GM19035 (cell line): ENCODE measurements at regions not wholly inside any gene's neighbourhood (a gene's known extent, or its start where the extent isn't known, plus 50 kb on each side); places are given as distances from the start of the nearest gene placed in this dataset.

ENCODE experiments used
- ATAC-seq: cut with Tn5 transposase; IDR thresholded peaks from one replicate; pipeline ENCODE4 v1.9.1; 2021; ENCODE audit not compliant: unreplicated experiment

GRCh38 chr9:99392986-99393385 lies 170.9 kb downstream of the SEC61B start:
- no peak for ATAC-seq

GRCh38 chr9:99393993-99394392 lies 171.9 kb downstream of the SEC61B start:
- ATAC-seq = no peak

GRCh38 chr9:99398241-99398640 lies 176.2 kb downstream of the SEC61B start:
- ATAC-seq = no peak

- no peak for ATAC-seq
These were observed 177.4 kb downstream of the SEC61B start for GRCh38 chr9:99399474-99399873.

GRCh38 chr9:99400184-99400731 lies 178.2 kb downstream of the SEC61B start:
- ATAC-seq = no peak

GRCh38 chr9:99401680-99402504 lies 179.8 kb downstream of the SEC61B start:
- ATAC-seq = no peak

- ATAC-seq = no peak
These were observed 181.3 kb downstream of the SEC61B start for GRCh38 chr9:99403371-99403770.

GRCh38 chr9:99405359-99405758 lies 183.3 kb downstream of the SEC61B start:
- ATAC-seq = no peak

- no peak for ATAC-seq
These were observed 184.9 kb downstream of the SEC61B start for GRCh38 chr9:99406939-99407338.

GRCh38 chr9:99411068-99411467 lies 189.0 kb downstream of the SEC61B start:
- ATAC-seq = no peak

GRCh38 chr9:99411479-99412115 lies 189.5 kb downstream of the SEC61B start:
- ATAC-seq = no peak

GRCh38 chr9:99412606-99413005 lies 190.5 kb downstream of the SEC61B start:
- no peak for ATAC-seq

- no peak for ATAC-seq
These were observed 192.2 kb downstream of the SEC61B start for GRCh38 chr9:99414321-99414720.

GRCh38 chr9:99415606-99416005 lies 193.5 kb downstream of the SEC61B start:
- no peak for ATAC-seq

GRCh38 chr9:99416007-99416406 lies 193.9 kb downstream of the SEC61B start:
- no peak for ATAC-seq

GRCh38 chr9:99419070-99419469 lies 197.0 kb downstream of the SEC61B start:
- ATAC-seq = no peak

GRCh38 chr9:99421369-99421768 lies 199.3 kb downstream of the SEC61B start:
- no peak for ATAC-seq

- ATAC-seq = no peak
These were observed 203.0 kb downstream of the SEC61B start for GRCh38 chr9:99425124-99425523.

GRCh38 chr9:99425923-99426842 lies 204.1 kb downstream of the SEC61B start:
- ATAC-seq = no peak

GRCh38 chr9:99427260-99427659 lies 205.2 kb downstream of the SEC61B start:
- ATAC-seq = no peak

- ATAC-seq = no peak
These were observed 208.2 kb downstream of the SEC61B start for GRCh38 chr9:99430301-99430700.
